Psoas muscle (tissue), 7 donors: ENCODE measurements at regions not wholly inside any gene's neighbourhood (a gene's known extent, or its start where the extent isn't known, plus 50 kb on each side); places are given as distances from the start of the nearest gene placed in this dataset.

Experiments
- ATAC-seq, 4 donors: fragments of 200-7000 bp; cut with Tn5 transposase; one replicate each; pipeline ENCODE4 v1.9.1; 2020; ENCODE audit warnings: moderate library complexity in 3 of 4, mild to moderate bottlenecking in 2 of 4
- DNase-seq, 2 donors: peaks; one replicate each; pipeline ENCODE4 v3.0.0-alpha.2; 2020
- H3K27ac ChIP-seq: fragments of 200-600 bp; one replicate; pipeline ENCODE4 v1.8.0; 2022
- H3K27me3 ChIP-seq, 3 donors: fragments of 200-600 bp in 1 of 3; one replicate each; pipeline versions ENCODE4 v1.6.1 to v1.8.0; 2013 to 2022; ENCODE audit warnings: low read length in 2 of 3, mild to moderate bottlenecking in 2 of 3, moderate library complexity in 1 of 3; ENCODE audit not compliant: insufficient read depth in 3 of 3
- H3K36me3 ChIP-seq, 2 donors: fragments of 200-600 bp in 1 of 2; one replicate each; pipeline versions ENCODE4 v1.6.1 to v1.8.0; 2013 to 2022; ENCODE audit warnings: low read depth in 1 of 2, mild to moderate bottlenecking in 1 of 2, moderate library complexity in 1 of 2; ENCODE audit not compliant: insufficient read depth in 1 of 2
- H3K4me1 ChIP-seq: fragments of 200-600 bp; one replicate; pipeline ENCODE4 v1.8.0; 2022
- H3K4me3 ChIP-seq: fragments of 200-600 bp; one replicate; pipeline ENCODE4 v1.8.0; 2022; ENCODE audit warnings: mild to moderate bottlenecking
- H3K9me3 ChIP-seq: fragments of 200-600 bp; one replicate; pipeline ENCODE4 v1.8.0; 2022
- WGBS, 3 donors: extraction: QIAGEN DNeasy Blood & Tissue Kit; methylation state at CpG; one replicate each; pipeline versions ENCODE4 v1.1.6 to v1.1.7; 2013; 5-methylcytosine and 5-hydroxymethylcytosine counted together
- intact Hi-C, 2 donors: fragments of 100-400 bp; cut with DNase I; formaldehyde crosslinking; loops; one replicate each; pipeline versions ENCODE4 v1.11.0 to v1.14.2; 2022
- TF ChIP-seq, protein P1 (sequence below): fragments of 200-600 bp; IDR thresholded peaks from one replicate; pipeline ENCODE4 v1.8.0; 2022; ENCODE audit warnings: antibody characterized with exemption
- donor health status: healthy with polysubstance abuse.
- donor health status: DM: no; HTN: no; CAD: no; lungs with moderate emphysema.
- donor health status: Bipolar disorder and iron deficiency.
- donor health status: healthy.
- donor health status: DM: yes; HTN: yes; CAD: no.
- donor health status: DM: no; HTN: no; CAD: no.
- donor health status: DM: yes; HTN: yes; CAD: no.

- Histone ChIP-seq H3K4me3 (no peak overlapping the region), H3K4me1 (no peaks in the 10 kb centered on the region), H3K36me3 (no peaks in the 10 kb centered on the region), H3K27ac (no peak overlapping the region), H3K27me3 (no peaks in the 10 kb centered on the region), H3K9me3 (peaks cover 1% of the 10 kb centered on the region)
- no peak for ATAC-seq
- 77 to 80% (median 78%) methylated on average over 10 of the region's 10 CpGs for WGBS, 3 donors
- TF ChIP-seq, protein P1, sequence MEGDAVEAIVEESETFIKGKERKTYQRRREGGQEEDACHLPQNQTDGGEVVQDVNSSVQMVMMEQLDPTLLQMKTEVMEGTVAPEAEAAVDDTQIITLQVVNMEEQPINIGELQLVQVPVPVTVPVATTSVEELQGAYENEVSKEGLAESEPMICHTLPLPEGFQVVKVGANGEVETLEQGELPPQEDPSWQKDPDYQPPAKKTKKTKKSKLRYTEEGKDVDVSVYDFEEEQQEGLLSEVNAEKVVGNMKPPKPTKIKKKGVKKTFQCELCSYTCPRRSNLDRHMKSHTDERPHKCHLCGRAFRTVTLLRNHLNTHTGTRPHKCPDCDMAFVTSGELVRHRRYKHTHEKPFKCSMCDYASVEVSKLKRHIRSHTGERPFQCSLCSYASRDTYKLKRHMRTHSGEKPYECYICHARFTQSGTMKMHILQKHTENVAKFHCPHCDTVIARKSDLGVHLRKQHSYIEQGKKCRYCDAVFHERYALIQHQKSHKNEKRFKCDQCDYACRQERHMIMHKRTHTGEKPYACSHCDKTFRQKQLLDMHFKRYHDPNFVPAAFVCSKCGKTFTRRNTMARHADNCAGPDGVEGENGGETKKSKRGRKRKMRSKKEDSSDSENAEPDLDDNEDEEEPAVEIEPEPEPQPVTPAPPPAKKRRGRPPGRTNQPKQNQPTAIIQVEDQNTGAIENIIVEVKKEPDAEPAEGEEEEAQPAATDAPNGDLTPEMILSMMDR = no peak
- no peak for DNase-seq
- intact Hi-C loops = no loop called here
These were observed 122.8 kb downstream of the C6orf118 start for GRCh38 chr6:165186441-165187205.

DNA sequence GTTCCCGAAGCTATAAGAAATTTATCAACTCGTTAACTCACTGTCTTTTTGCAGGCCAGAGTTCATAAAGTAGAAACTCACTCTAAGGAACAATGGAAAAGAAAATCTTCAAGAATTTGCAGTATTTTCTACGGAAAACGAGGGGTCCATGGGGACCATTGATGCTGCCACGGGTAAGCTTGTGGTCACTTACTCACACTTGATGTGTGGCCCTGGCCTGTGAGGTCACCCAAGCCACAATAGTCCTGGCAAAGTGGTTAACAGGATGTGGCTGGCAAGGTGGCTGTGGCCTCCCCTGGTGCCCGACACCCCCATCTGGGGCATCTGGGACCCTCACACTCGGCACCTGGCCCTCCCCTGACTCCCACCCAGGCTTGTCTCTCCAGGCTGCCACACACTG lies 123.4 kb downstream of the C6orf118 start:
- intact Hi-C loops = no loop called here
- no peaks in the 10 kb centered on the region for H3K4me1 ChIP-seq
- WGBS, 3 donors = 77 to 81% (median 81%) methylated on average over 7 of the region's 7 CpGs
- no peaks in the 10 kb centered on the region for H3K36me3 ChIP-seq
- no peak overlapping the region for H3K27ac ChIP-seq
- H3K27me3 ChIP-seq = no peaks in the 10 kb centered on the region
- H3K9me3 ChIP-seq = no peaks in the 10 kb centered on the region
- no peak overlapping the region for H3K4me3 ChIP-seq
- no peak for ATAC-seq
- DNase-seq = no peak
- TF ChIP-seq, protein P1 = no peak

DNA sequence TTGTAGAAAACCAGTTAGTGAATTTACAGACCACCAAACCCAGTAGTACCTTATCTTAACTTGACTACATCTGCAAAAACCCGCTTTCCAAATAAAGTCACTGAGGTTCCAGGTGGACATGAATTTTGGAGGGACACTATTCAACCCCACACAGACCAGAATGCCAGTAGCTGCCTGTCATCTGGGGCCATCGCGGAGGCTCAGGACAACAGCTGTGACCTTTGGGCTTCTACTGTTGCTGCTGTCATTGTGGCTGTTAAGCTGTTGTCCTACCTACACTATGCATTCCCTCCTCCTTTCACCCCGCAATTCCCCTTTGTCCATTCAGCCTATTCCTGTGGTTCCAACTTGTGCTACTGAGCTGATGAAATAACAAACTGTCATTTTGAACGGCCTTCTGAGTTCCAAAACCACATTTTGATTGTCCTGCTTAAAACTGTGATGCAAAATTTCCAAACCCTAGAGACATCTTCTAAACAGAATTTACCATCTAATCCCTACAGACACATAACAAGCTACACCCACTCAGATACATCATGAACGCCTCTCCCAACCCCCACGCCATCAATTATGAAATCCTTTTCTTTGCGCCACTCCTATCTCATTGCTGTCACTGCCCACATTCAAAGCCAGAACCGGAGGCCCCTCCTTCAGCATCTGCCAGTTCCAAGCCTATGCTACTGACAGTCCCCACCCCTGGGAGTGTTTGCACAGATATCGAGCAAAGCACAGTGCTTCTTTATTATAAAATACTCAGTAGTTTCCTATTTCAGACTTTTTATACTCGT lies 125.0 kb downstream of the C6orf118 start:
- no peak for ATAC-seq
- TF ChIP-seq, protein P1 = no peak
- H3K9me3 ChIP-seq = no peaks in the 10 kb centered on the region
- WGBS, 3 donors = 66 to 74% (median 69%) methylated on average over 11 of the region's 11 CpGs
- no peaks in the 10 kb centered on the region for H3K4me1 ChIP-seq
- no peaks in the 10 kb centered on the region for H3K27me3 ChIP-seq
- intact Hi-C loops = no loop called here
- H3K36me3 ChIP-seq = no peaks in the 10 kb centered on the region
- no peak overlapping the region for H3K27ac ChIP-seq
- DNase-seq = peak in 1 of 2 donors; percentile 54
- no peak overlapping the region for H3K4me3 ChIP-seq

GRCh38 chr6:165183496-165184140 lies 125.8 kb downstream of the C6orf118 start:
- DNase-seq (no peak), ATAC-seq (no peak)
- no peak overlapping the region for H3K27ac ChIP-seq
- WGBS, 3 donors = 71 to 83% (median 72%) methylated on average over 5 of the region's 5 CpGs
- H3K36me3 ChIP-seq = no peaks in the 10 kb centered on the region
- H3K4me1 ChIP-seq = no peaks in the 10 kb centered on the region
- no peak overlapping the region for H3K4me3 ChIP-seq
- intact Hi-C loops = no loop called here
- TF ChIP-seq, protein P1 = no peak
- H3K9me3 ChIP-seq = no peaks in the 10 kb centered on the region
- H3K27me3 ChIP-seq = no peaks in the 10 kb centered on the region
